Astrocyte (in vitro differentiated cells and primary cell): ENCODE measurements at regions not wholly inside any gene's neighbourhood (a gene's known extent, or its start where the extent isn't known, plus 50 kb on each side); places are given as distances from the start of the nearest gene placed in this dataset.

Experiments
- CTCF ChIP-seq: IDR thresholded peaks from 2 replicates; pipeline ENCODE4 v1.5.1; 2011; ENCODE audit warnings: low read depth, mild to moderate bottlenecking, inconsistent platforms, low read length, moderate library complexity; ENCODE audit not compliant: insufficient read depth
- EZH2 ChIP-seq: IDR thresholded peaks from 2 replicates; pipeline ENCODE4 v1.6.1; 2012; ENCODE audit warnings: mild to moderate bottlenecking, low read length, inconsistent platforms; ENCODE audit not compliant: insufficient read depth

DNA sequence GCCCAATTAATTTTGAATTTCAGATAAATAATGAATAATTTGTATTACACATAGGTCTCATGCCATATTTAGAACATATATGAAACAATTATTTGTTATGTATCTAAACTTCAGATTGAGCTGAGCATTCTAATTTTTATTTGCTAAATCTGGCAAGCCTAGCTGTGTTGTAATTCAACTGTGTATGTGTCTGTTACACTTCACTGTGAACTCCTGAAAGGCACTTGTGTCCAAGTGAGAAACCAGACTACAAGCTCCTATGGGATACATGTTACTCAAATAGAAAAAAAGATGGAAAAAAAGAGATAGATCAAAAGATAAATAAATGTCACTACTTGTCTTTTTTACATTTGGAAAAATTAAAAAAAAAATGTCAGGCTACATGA lies 56.5 kb upstream of the ANKRD55 start:
- TF ChIP-seq CTCF = no peak
- TF ChIP-seq EZH2 = no peak
